AML-193 (cell line): ENCODE measurements at regions not wholly inside any gene's neighbourhood (a gene's known extent, or its start where the extent isn't known, plus 50 kb on each side); places are given as distances from the start of the nearest gene placed in this dataset.
"Not testable (repeated sequence)": the region's sequence is repeated elsewhere in the genome, so short reads cannot be mapped to it uniquely, and the experiment has no call there.

Experiments used
- DNase-seq, 2 experiments: peaks; one replicate each; lab custom pipeline; 2025; lab: John Stamatoyannopoulos, UW

- DNase-seq = not testable (repeated sequence)
Measured at GRCh38 chr20:50448625-50449403, 61.4 kb upstream of the PTPN1 start.

GRCh38 chr20:50449738-50450492 is 60.3 kb upstream of the PTPN1 start:
- DNase-seq = no peak

- DNase-seq = no peak
Measured at GRCh38 chr20:50450493-50450826, 59.7 kb upstream of the PTPN1 start.

- peak; percentile 47 to 63 for DNase-seq
Measured at GRCh38 chr20:50450881-50451752, 59.1 kb upstream of the PTPN1 start.

- not testable (repeated sequence) for DNase-seq
Measured at GRCh38 chr20:50451792-50452425, 58.3 kb upstream of the PTPN1 start.

- no peak for DNase-seq
Measured at GRCh38 chr20:50453533-50454244, 56.5 kb upstream of the PTPN1 start.

GRCh38 chr20:50455245-50455644 is 54.9 kb upstream of the PTPN1 start:
- DNase-seq = not testable (repeated sequence)

GRCh38 chr20:50455656-50456451 is 54.3 kb upstream of the PTPN1 start:
- no peak for DNase-seq

GRCh38 chr20:50456452-50457324 is 53.5 kb upstream of the PTPN1 start:
- DNase-seq = no peak

- DNase-seq = no peak
Measured at GRCh38 chr20:50459124-50459918, 50.9 kb upstream of the PTPN1 start.

GRCh38 chr20:50460115-50460607 is 50.0 kb upstream of the PTPN1 start:
- no peak for DNase-seq
